ENCODE measurements at regions not wholly inside any gene's neighbourhood (a gene's known extent, or its start where the extent isn't known, plus 50 kb on each side); places are given as distances from the start of the nearest gene placed in this dataset.
"Not testable (repeated sequence)": the region's sequence is repeated elsewhere in the genome, so short reads cannot be mapped to it uniquely, and the experiment has no call there.

DNA sequence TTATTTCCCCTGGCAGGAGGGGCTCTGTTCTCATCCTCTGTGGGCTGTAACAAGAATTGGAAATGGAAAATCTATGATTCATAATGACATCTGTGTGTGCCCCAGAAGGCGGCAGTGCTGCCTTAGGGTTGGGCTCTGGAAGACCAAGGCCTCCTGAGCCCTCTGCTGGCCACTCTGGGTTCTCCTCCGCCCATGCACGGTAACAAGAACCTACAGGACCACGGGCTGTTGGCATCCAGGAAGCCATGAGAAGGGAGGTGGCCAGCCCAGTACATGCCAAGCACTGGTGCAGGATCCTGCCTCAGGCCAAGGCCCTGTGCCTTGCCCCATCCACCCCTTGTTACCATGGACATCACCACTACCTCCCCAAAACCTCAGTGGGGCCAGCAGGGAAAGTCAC lies 454.2 kb downstream of the TP53TG3F start:
- H3K4me1 Mint-ChIP-seq (ENCODE audit: low read depth); H3K4me3 Mint-ChIP-seq; DNase-seq; H3K27me3 Mint-ChIP-seq (ENCODE audit: insufficient read depth); H3K36me3 Mint-ChIP-seq (ENCODE audit: low read depth); H3K27ac Mint-ChIP-seq; H3K9me3 Mint-ChIP-seq: not testable (repeated sequence)

DNA sequence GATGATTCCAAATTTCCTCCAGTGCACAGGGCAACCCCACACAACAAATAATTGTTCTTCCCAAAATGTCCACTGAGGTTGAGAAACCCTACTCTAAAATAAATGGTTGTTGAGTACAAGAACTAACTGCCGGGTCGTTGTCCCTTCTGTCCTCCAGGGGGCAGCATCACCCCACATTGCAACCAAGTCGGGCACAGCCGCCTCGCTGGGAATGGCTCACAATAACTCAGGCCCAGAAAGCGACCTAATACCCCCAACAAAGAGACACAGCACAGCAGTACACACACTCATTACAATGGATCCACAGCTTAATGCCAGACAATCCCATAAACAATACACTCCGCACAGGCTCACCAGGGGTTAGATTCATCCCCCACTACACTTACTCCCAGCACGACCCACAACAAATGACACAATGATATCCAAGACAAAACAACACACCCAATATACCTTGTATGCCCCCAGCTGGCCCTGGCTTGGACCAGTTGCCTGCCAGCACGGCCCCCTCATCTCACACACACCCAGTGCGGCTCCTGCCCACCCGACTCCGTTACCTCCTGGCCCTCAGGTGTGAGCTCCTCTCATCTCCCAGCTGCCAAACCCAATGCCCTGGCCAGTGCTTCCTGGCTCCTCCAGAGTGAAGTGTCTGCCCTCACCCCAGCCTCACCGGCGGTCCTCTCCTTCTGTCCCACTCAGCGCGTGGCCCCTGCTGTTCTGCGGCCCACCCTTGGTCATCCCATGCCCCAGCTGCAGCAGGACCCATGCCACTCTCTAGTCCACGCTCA lies 461.5 kb downstream of the TP53TG3F start:
- not testable (repeated sequence) for H3K9me3 Mint-ChIP-seq; DNase-seq; H3K4me1 Mint-ChIP-seq (ENCODE audit: low read depth); H3K27ac Mint-ChIP-seq; H3K27me3 Mint-ChIP-seq (ENCODE audit: insufficient read depth); H3K4me3 Mint-ChIP-seq; H3K36me3 Mint-ChIP-seq (ENCODE audit: low read depth)
- TF ChIP-seq, protein P1, sequence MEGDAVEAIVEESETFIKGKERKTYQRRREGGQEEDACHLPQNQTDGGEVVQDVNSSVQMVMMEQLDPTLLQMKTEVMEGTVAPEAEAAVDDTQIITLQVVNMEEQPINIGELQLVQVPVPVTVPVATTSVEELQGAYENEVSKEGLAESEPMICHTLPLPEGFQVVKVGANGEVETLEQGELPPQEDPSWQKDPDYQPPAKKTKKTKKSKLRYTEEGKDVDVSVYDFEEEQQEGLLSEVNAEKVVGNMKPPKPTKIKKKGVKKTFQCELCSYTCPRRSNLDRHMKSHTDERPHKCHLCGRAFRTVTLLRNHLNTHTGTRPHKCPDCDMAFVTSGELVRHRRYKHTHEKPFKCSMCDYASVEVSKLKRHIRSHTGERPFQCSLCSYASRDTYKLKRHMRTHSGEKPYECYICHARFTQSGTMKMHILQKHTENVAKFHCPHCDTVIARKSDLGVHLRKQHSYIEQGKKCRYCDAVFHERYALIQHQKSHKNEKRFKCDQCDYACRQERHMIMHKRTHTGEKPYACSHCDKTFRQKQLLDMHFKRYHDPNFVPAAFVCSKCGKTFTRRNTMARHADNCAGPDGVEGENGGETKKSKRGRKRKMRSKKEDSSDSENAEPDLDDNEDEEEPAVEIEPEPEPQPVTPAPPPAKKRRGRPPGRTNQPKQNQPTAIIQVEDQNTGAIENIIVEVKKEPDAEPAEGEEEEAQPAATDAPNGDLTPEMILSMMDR (IDR thresholded peaks at IDR 0.05) = peak; percentile 51; the same call in 1 of the 2 replicates

DNA sequence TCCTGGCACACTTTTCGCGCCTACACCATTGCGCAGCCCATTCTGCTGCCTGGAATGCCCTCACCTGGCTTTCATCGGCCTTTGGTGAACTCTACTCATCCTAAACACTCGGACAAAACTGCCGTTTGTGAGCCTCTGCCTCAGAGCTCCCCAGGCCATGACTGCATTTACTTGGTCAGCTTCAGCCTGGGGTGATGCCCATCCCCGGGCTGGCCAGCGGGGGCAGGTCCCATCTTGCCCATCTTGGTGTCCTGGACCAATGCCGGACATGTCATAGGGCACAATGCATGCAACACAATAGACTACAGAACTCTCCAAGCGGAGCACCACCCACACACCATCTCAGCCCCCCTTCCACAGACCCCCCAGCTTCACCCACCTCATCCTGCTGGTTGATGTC lies 463.5 kb downstream of the TP53TG3F start:
- not testable (repeated sequence) for DNase-seq; H3K4me1 Mint-ChIP-seq (ENCODE audit: low read depth); H3K27me3 Mint-ChIP-seq (ENCODE audit: insufficient read depth); H3K27ac Mint-ChIP-seq; H3K36me3 Mint-ChIP-seq (ENCODE audit: low read depth); H3K9me3 Mint-ChIP-seq; H3K4me3 Mint-ChIP-seq

DNA sequence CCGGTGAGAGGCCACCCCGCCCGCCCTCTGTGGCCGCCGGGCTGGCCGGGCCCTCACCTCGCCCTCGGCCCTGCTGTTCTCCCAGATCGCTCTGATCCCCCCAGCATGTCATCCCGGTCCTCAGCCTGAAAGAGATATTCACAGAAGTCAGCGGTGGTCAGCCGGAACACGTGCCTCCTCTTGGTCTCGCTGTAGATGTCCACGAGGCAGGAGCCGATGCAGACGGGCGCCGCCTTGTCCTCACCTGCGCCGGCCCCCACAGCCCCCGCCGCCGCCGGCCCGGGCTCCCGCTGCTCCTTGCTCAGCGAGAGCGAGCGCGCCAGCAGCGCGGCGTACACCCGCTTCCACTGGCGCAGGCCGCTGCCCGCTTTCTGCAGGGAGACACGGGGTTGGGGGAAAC lies 468.6 kb downstream of the TP53TG3F start:
- H3K4me1 Mint-ChIP-seq (ENCODE audit: low read depth); H3K27ac Mint-ChIP-seq; H3K36me3 Mint-ChIP-seq (ENCODE audit: low read depth); H3K27me3 Mint-ChIP-seq (ENCODE audit: insufficient read depth); H3K9me3 Mint-ChIP-seq; DNase-seq; H3K4me3 Mint-ChIP-seq: not testable (repeated sequence)

DNA sequence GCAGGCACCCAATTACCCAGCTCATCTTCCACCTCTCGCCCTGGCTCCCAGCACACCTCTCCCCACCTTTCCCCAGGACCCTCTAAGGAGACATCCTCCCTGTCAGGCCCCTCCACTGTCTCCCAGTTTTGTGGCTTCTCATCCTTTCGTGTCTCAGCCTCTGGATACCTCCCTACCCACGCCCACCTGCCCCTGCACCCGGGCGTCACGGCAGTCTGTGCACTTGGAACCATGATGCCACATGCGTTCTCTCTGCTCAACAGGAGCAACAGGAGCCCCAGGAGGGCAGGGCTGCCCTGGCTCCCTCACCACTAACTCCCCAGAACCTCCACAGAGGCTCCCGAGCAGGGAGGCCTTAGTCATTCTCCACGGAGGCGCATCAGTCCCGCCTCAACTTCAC lies 472.8 kb downstream of the TP53TG3F start:
- H3K4me3 Mint-ChIP-seq; H3K27ac Mint-ChIP-seq; H3K36me3 Mint-ChIP-seq (ENCODE audit: low read depth); H3K4me1 Mint-ChIP-seq (ENCODE audit: low read depth); H3K9me3 Mint-ChIP-seq; H3K27me3 Mint-ChIP-seq (ENCODE audit: insufficient read depth); DNase-seq: not testable (repeated sequence)

DNA sequence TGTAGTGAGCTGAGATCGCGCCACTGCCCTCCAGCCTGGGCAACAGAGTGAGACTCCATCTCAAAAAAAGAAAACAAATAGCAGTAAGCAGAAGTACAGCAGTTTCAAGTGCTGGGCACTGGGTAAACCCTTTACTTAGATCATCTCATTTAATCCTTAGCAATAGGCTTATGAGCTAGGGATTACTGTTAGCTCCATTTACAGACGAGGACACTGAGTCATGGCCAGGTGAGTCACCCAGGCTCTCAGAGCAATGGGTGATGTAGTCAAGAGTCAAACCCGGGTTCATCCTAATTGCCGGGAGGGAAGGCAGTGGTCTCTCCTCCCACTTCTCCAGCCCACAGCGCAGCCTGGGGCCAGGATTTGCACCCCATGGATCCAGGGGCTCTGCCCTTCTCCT lies 473.6 kb downstream of the TP53TG3F start:
- not testable (repeated sequence) for H3K4me1 Mint-ChIP-seq (ENCODE audit: low read depth); H3K27me3 Mint-ChIP-seq (ENCODE audit: insufficient read depth); DNase-seq; H3K9me3 Mint-ChIP-seq; H3K36me3 Mint-ChIP-seq (ENCODE audit: low read depth); H3K27ac Mint-ChIP-seq; H3K4me3 Mint-ChIP-seq

DNA sequence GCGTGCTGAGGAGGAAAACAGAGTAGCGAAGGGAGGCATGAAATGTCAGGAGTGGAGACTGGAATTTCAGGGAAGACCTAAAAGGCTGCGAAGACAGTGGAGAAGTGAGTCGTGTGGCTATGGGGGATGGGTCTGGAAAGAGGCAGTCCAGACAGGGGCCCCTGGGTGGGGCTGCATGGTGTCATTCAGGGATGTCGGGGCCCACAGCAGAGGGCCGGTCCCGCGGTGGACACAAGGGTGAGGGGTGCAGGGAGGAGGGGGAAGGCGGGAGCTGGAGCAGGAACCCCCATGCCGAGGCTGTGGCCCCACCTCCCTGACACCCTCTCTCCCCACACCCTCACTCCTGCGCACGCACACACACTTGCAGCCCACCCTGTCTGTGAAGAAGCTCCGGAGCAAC lies 476.4 kb downstream of the TP53TG3F start:
- not testable (repeated sequence) for H3K9me3 Mint-ChIP-seq; DNase-seq; H3K27me3 Mint-ChIP-seq (ENCODE audit: insufficient read depth); H3K36me3 Mint-ChIP-seq (ENCODE audit: low read depth); H3K4me1 Mint-ChIP-seq (ENCODE audit: low read depth); H3K27ac Mint-ChIP-seq; H3K4me3 Mint-ChIP-seq

DNA sequence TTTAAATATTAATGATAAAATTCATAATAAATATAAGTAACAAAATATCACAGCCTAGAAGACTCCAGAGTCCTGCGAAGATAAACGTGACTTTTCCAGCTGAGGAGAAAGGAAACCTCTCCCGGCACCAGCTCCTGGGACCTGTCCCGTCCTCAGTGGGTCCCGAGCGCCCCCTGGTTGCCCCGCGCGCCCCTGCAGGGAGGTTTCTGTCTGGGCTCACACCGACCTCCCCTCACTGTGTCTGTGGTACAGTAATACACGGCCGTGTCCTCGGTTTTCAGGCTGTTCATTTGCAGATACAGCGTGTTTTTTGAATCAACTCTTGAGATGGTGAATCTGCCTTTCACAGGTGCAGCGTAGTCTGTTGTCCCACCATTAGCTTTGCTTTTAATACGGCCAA lies 478.7 kb downstream of the TP53TG3F start:
- H3K9me3 Mint-ChIP-seq; DNase-seq; H3K27me3 Mint-ChIP-seq (ENCODE audit: insufficient read depth); H3K4me1 Mint-ChIP-seq (ENCODE audit: low read depth); H3K27ac Mint-ChIP-seq; H3K36me3 Mint-ChIP-seq (ENCODE audit: low read depth); H3K4me3 Mint-ChIP-seq: not testable (repeated sequence)

DNA sequence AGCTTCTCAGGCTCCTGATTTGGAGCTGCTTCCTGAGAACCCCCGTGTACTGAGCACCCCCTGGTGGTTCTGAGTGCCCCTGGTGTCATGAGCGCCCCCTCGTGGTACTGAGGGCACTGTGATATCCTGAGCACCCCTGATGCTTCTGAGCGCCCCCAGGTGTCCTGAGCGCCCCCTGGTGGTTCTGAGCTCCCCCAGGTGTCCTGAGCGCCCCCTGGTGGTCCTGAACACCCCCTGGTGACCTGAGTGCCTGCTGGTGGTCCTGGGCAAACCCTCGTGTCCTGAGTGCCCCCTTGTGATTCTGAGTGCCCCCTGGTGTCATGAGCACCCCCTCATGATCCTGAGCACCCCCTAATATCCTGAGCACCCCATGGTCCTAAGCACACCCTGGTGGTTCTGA lies 502.1 kb downstream of the TP53TG3F start:
- H3K27me3 Mint-ChIP-seq (ENCODE audit: insufficient read depth); H3K36me3 Mint-ChIP-seq (ENCODE audit: low read depth); DNase-seq; H3K4me3 Mint-ChIP-seq; H3K4me1 Mint-ChIP-seq (ENCODE audit: low read depth); H3K9me3 Mint-ChIP-seq; H3K27ac Mint-ChIP-seq: not testable (repeated sequence)

DNA sequence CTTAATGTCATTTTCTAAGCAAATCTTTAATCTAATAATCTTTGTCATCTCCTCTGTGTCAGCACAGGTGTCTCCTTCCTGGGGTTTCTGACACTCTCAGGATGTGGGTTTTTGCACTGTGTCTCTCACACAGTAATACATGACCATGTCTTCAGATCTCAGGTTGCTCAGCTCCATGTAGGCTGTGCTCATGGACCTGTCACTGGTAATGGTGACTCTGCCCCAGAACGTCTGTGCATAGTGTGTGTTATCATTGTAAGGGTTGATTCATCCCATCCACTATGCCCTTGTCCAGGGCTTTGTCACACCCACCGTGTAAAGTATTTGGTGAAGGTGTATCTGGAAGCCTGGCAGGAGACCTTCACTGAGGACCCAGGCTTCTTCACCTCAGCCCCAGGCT lies 506.1 kb downstream of the TP53TG3F start:
- not testable (repeated sequence) for H3K4me3 Mint-ChIP-seq; H3K36me3 Mint-ChIP-seq (ENCODE audit: low read depth); H3K9me3 Mint-ChIP-seq; DNase-seq; H3K4me1 Mint-ChIP-seq (ENCODE audit: low read depth); H3K27me3 Mint-ChIP-seq (ENCODE audit: insufficient read depth); H3K27ac Mint-ChIP-seq

DNA sequence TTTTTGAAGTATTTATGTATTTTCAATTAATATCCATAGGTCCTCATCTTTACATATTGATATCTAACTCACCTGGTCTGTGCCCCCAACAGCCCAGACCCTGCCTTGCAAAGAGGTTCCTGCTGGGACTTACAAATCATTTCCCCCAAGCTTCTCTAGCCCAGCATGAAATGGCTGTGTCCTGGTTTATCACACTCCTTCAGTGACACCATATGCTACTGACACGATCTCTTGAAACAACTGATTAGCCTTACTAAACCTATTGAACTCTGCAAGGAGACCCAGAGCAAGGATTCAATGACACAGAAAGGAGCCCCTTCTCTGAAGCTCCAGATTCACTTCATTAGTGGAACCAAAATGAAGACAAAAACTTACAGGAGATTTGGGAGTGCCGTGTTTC lies 507.4 kb downstream of the TP53TG3F start:
- not testable (repeated sequence) for DNase-seq; H3K4me3 Mint-ChIP-seq; H3K36me3 Mint-ChIP-seq (ENCODE audit: low read depth); H3K9me3 Mint-ChIP-seq; H3K27me3 Mint-ChIP-seq (ENCODE audit: insufficient read depth); H3K27ac Mint-ChIP-seq; H3K4me1 Mint-ChIP-seq (ENCODE audit: low read depth)

DNA sequence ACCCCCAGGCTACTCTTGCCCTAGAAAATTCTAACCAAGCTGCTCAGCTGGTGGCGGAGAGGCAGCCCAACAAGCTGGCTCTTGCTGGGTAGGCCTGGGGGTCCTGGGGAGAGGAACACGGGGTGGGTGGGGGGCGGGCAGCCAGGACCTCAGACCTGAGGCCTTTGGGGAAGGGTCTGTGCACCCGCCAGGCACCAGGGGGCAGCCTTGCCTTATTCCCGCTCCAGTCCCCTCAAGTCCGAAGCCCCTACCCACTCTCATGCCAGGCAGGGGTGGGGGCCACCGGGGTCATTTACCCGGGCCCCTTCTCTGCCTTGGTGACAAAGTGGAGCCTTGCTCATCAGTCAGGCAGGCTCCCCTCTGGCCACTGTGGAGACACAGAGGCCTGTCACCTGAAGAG lies 515.1 kb downstream of the TP53TG3F start:
- not testable (repeated sequence) for H3K4me1 Mint-ChIP-seq (ENCODE audit: low read depth); DNase-seq; H3K9me3 Mint-ChIP-seq; H3K4me3 Mint-ChIP-seq; H3K27ac Mint-ChIP-seq; H3K36me3 Mint-ChIP-seq (ENCODE audit: low read depth); H3K27me3 Mint-ChIP-seq (ENCODE audit: insufficient read depth)

DNA sequence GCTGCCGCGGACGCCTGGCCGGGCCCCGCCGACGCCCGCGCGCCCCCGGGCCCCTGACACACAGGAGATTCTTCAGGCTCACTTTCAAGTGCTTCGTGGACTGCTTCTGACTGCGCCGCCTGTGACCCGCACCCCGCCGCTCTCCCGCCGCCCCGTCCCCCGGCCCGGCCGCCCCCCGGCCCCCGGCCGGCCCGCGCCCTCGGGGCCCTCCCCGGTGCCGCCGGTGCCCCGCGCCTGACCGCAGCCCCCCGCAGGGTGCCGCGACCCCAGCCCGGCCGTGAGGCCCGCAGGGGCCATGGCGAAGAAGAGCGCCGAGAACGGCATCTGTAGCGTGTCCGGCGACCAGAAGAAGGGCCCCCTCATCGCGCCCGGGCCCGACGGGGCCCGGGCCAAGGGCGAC lies 516.3 kb downstream of the TP53TG3F start:
- H3K4me1 Mint-ChIP-seq (ENCODE audit: low read depth); H3K27ac Mint-ChIP-seq; H3K27me3 Mint-ChIP-seq (ENCODE audit: insufficient read depth); DNase-seq; H3K9me3 Mint-ChIP-seq; H3K36me3 Mint-ChIP-seq (ENCODE audit: low read depth); H3K4me3 Mint-ChIP-seq: not testable (repeated sequence)

DNA sequence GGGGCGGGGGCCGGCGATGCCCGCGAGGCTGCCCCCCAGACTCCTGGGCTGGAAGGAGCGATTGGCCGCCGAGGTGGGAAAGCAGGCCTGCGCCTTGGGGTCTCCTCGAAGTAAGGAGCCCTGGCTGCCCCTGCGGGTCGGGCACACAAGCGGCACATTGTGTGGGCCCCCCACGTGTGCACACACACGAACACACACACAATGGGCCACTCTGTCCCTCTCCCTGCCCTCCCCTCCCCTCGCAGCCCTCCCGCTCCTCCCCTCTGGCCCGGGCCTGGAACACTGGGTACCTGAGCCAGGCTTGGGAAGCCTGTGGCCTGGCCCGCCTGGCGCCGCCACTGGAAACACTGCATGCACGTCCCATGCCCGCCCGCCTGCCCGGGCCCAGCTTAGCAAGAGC lies 517.1 kb downstream of the TP53TG3F start:
- not testable (repeated sequence) for H3K4me1 Mint-ChIP-seq (ENCODE audit: low read depth); H3K27me3 Mint-ChIP-seq (ENCODE audit: insufficient read depth); DNase-seq; H3K27ac Mint-ChIP-seq; H3K4me3 Mint-ChIP-seq; H3K36me3 Mint-ChIP-seq (ENCODE audit: low read depth); H3K9me3 Mint-ChIP-seq
